PC-9 (cell line): ENCODE measurements at regions not wholly inside any gene's neighbourhood (a gene's known extent, or its start where the extent isn't known, plus 50 kb on each side); places are given as distances from the start of the nearest gene placed in this dataset.

Experiments used
- EZH2 ChIP-seq: fragments of 200-600 bp; sonication (generic); IDR thresholded peaks from 2 replicates; pipeline ENCODE4 v1.8.0; 2017; ENCODE audit warnings: antibody characterized with exemption, low read depth
- TF ChIP-seq, protein P1 (sequence below): fragments of 200-600 bp; sonication (generic); conservative IDR thresholded peaks from 2 replicates; pipeline ENCODE4 v1.6.1; 2017; ENCODE audit warnings: mixed run types, antibody characterized with exemption, mild to moderate bottlenecking, moderate library complexity

DNA sequence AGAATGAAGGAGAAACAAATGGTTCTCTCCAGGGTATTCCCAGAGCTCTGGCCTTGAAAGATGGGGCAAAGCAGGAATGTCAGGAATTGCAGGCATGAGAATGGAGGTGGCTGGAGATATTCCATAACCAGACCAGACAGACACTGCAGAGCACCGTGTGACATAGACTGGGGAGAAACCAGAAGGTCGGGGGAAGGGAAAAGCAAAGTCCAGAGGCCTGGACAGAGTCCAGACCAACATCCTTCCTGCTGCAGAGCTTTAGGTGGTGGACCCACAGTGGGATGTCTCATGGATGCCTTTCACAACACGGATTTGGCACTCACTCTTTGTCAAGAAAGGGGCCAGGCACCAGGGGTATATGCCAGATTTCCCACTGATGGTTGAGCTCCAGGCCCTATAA lies 177.2 kb upstream of the INHBA start:
- TF ChIP-seq, protein P1, sequence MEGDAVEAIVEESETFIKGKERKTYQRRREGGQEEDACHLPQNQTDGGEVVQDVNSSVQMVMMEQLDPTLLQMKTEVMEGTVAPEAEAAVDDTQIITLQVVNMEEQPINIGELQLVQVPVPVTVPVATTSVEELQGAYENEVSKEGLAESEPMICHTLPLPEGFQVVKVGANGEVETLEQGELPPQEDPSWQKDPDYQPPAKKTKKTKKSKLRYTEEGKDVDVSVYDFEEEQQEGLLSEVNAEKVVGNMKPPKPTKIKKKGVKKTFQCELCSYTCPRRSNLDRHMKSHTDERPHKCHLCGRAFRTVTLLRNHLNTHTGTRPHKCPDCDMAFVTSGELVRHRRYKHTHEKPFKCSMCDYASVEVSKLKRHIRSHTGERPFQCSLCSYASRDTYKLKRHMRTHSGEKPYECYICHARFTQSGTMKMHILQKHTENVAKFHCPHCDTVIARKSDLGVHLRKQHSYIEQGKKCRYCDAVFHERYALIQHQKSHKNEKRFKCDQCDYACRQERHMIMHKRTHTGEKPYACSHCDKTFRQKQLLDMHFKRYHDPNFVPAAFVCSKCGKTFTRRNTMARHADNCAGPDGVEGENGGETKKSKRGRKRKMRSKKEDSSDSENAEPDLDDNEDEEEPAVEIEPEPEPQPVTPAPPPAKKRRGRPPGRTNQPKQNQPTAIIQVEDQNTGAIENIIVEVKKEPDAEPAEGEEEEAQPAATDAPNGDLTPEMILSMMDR, result no peak
- TF ChIP-seq EZH2, result no peak
